ENCODE measurements at regions not wholly inside any gene's neighbourhood (a gene's known extent, or its start where the extent isn't known, plus 50 kb on each side); places are given as distances from the start of the nearest gene placed in this dataset.

GRCh38 chr13:50099473-50099872, 84.2 kb downstream of the KCNRG start:
- FAIRE-seq, result no peak
- no peak for DNase-seq (ENCODE audit: insufficient read length, low spot score)

- no peak for DNase-seq (ENCODE audit: insufficient read length, low spot score)
- FAIRE-seq, result no peak
Observed at GRCh38 chr13:50101590-50101989, 86.3 kb downstream of the KCNRG start.

- FAIRE-seq (no peak), DNase-seq (ENCODE audit: insufficient read length, low spot score) (no peak)
Observed at GRCh38 chr13:50104493-50104892, 89.2 kb downstream of the KCNRG start.

GRCh38 chr13:50106559-50106958, 91.3 kb downstream of the KCNRG start:
- FAIRE-seq (peak; percentile 94), DNase-seq (ENCODE audit: insufficient read length, low spot score) (no peak)

DNA sequence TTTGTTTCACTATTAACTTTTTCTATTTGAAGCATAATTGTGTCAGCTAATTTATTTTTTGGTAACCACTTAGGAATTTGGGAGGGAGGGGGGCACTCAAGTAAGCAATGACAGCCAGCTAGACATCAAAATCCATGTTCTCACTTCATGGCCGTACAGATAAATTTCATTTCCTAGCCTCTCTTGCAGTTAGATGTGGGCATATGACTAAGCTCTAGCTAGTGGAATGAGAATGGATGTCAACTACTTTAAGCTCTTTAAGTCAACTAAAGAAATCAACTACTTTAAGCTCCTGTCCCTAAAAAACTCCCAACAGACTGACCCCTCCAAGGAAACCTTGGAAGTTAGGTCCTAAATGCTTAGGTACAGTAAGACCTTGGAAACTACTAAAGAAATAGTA, 92.0 kb downstream of the KCNRG start:
- no peak for DNase-seq (ENCODE audit: insufficient read length, low spot score)
- no peak for FAIRE-seq

- FAIRE-seq (no peak), DNase-seq (ENCODE audit: insufficient read length, low spot score) (no peak)
Observed at GRCh38 chr13:50114961-50115360, 99.7 kb downstream of the KCNRG start.

GRCh38 chr13:50115695-50116094, 100.5 kb downstream of the KCNRG start:
- FAIRE-seq, result no peak

GRCh38 chr13:50116430-50116973, 101.3 kb downstream of the KCNRG start:
- no peak for FAIRE-seq
- no peak for DNase-seq (ENCODE audit: insufficient read length, low spot score)

More at GRCh38 chr13:50115695-50116094, 100.5 kb downstream of the KCNRG start:
- DNase-seq (ENCODE audit: insufficient read length, low spot score), result no peak

GRCh38 chr13:50119591-50119990, 104.3 kb downstream of the KCNRG start:
- no peak for DNase-seq (ENCODE audit: insufficient read length, low spot score)
- no peak for FAIRE-seq

DNA sequence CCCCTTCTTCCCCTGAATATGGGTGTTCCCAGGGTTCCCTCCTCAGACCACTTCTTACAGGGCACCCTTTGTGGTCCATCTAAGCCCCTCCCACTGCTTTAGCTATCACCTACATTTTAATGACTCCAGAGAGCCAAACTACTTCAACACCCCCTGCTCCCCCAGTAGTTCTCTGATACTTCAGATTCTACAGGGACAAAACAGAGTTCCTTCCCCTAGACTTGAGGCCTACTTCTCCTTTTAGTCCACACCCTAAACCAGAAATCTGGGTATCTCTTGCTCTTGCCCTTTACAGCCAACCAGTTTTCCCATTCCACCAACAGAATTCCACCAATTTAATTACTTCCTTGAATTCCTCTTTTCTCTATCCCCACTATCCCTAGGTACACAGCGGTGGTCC, 107.2 kb downstream of the KCNRG start:
- no peak for FAIRE-seq
- DNase-seq (ENCODE audit: insufficient read length, low spot score), result no peak

DNA sequence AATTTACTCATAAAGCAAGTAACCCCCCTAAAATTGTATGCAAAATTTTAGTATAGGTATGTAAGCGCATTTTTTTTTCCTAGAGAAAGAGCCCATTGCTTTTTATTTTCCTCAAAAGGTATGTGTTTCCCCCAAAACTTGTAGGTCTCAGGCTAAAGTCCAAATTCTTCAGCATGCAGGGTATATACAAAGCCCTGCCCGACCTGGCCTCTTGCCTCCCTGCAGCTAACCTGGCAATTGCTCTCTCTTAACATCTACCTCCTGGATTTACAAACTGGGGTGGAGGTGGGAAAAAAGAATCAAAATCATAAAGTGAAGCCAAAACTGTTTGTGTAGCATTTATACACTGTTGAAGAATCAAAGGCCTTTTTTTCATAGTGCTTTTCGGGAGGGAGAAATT, 107.8 kb downstream of the KCNRG start:
- FAIRE-seq (no peak), DNase-seq (ENCODE audit: insufficient read length, low spot score) (no peak)

DNA sequence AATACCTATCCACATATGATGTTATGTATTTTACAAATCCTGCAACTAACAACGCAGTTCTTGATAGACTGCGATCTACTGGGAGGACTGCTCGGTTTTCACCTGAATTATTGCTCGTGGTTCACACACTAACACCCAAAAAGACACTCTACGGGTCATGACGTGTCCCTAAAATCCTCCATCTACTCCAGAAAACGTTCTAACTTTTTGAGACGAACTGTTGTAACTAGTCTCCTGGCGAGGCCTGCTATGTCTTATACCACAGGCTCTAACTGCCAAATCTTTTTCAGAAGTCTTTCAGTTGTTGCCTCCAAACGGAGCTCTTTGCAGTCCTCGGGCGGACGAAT, 108.2 kb downstream of the KCNRG start:
- DNase-seq (ENCODE audit: insufficient read length, low spot score), result no peak
- FAIRE-seq, result no peak

DNA sequence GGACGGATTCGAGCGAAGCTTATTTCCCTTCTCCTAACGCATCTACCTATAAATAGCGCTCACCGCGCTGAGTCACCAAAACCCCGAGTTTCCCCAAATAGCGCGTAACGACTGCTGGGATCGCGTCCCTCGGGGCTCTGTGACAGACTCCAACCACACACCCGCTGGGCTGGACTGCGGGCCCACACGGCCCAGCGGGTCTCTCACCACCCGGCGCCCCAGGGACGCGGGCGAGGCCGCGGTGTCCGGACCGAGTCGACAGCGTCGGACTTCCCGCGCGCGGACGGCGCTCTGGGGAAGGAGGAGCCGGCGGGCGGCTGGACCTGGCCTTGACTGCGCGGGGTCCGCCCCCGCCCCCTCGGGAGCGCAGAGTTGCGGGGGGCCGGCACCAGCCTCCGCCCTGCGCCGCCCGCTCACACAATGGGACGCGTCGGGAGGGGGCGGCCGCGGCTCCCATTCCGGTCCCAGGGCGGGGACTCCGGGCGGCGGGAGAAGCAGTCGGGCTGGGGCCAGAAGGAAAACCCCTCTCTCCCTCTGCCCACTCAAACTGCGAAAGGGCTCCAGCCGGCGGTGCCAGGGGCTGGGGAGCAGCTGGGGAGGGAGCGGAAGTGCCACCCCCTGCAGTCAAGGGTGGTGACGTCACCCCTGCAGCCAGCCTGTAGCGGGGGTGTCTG, 108.8 kb downstream of the KCNRG start:
- FAIRE-seq (peak; percentile 81), DNase-seq (ENCODE audit: insufficient read length, low spot score) (peak; percentile 88)

DNA sequence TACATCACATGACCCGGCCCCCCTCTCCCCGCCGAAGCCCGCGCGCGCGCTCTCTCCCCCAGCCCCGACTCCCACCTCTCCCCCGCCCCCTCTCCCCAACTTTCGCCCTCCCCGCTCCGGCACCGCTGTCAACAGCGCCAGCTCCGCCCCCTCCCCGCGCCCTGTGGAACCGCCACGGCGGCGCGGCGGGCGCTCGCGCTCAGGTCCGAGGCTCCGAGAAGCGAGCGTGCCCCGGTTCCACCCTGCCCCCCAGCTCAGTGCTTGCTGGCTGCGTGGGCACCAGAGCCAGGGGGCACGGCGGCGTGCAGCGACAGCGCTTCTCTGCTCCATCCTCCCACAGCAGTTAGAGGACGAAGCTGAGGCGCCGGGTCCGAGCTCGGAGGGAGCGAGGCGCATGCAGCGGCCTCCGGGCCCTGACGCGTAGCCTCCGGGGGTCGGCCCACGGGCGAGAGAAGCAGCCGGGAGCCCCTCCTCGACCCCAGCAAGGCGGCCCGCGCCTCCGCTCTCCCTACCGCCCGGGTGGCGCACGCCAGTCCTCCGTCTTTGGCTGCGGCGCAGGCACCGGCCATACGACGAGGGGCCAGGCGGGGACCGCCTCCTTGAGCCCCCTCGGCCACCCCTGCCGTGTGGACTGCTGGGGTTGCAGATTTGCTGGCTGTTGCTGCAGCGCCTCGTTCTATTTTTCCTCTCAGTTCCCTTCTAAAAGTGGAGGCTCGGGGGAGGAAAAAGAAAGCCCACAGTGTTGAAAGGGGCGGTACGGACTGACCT, 109.5 kb downstream of the KCNRG start:
- DNase-seq (ENCODE audit: insufficient read length, low spot score) (no peak), FAIRE-seq (no peak)

DNA sequence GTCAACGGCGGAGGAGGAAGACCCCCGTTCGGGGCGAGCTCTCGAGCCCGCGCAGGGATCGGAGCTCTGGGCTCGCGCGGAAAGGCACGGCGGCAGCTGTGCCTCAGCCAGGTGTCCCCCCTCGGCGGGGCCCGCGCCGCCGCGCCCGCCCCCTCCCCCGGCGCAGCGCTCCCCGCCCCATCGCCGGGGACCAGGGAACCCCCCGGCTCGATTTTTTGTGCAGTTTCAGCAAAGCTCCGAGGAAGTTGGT, 110.0 kb downstream of the KCNRG start:
- DNase-seq (ENCODE audit: insufficient read length, low spot score), result no peak
- FAIRE-seq, result no peak

- FAIRE-seq, result no peak
- DNase-seq (ENCODE audit: insufficient read length, low spot score), result no peak
Observed at GRCh38 chr13:50125554-50126262, 110.5 kb downstream of the KCNRG start.

- FAIRE-seq (peak; percentile 75), DNase-seq (ENCODE audit: insufficient read length, low spot score) (no peak)
Observed at GRCh38 chr13:50126263-50126992, 111.2 kb downstream of the KCNRG start.

DNA sequence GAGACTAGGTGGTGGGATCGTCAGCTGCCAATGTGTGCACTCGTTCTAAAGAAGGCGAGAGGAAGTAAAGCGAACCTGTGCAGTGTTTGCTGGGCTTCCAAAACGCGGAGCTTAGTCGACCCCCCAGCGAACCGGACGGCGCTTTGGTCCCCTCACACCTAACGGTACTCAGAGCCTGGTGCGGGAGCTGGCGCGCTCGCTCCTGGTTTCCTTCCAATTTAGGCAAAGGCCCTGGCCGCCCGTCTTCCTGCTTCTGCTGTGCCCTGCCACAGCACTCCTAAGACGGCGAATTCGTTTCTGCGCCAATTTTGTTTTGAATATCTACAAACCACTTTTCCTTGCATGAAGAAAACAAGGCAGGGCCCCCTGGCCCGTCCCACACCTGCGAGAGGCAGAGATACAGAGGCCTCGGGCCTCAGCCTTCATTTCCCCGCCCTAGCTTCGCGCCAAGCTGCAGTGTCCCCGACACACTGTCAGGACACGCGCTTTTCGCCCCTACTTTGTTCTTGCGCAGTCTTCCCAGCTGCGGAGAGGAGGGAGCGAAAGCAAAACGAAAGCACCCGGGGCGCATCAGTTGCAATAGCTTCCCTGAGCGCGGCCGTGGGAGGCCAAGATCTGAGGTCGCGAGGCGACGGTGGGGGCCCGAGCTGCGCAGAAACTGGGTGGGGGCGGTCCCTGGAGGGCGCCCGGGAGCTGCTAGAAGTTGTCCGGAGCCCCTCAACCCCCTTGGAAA, 111.9 kb downstream of the KCNRG start:
- FAIRE-seq, result peak; percentile 28
- DNase-seq (ENCODE audit: insufficient read length, low spot score), result no peak

DNA sequence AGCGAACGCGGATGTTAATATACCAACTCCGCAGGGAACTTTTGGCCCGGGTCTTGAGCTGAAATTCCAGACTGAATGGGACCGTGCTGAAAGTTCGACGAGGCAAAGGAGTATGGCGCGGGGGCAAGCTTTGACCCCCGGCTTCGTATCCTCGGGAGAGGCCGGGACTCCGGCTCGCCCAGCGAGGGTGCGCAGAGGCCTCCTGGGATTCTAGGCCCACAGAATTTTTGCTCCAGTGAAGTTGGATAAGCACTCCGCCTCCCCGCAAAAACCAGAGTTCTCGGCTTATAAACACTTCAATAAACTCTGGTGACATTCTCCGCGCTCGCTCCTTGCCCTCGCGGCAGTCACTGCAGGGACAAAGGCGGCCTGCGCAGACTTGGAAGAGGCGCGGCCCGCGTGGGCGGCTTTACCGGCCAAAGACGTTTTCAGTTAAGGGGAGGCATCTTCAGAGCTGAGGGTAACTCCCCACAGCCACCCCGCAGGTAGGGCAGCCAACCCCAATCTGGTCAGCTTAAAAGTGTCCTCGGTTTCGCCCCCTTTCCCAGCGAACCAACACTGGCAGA, 112.6 kb downstream of the KCNRG start:
- FAIRE-seq, result no peak
- DNase-seq (ENCODE audit: insufficient read length, low spot score), result no peak

DNA sequence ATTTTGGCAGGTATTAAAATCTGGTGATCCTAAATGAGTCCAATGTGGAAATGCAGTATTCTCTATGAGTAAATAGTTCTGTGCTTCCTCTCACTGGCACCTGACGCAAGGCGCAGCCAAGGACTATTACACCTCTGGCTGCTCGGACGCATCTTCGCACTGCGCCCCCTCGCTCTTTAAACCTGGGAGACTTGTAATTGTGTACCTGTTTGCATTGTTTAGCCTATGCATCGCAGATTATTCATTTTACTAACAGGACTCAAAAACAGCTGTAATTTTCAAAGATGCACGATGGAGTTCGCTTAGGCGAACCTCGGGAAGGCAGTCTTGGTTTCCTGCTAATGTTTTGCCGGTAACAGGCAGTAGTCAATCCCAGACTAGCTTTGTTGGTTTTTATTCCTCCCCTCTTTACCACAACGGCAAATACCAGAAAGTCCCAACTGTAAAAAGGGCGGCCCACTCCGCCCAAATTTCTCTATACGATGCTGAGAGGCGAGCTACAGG, 113.2 kb downstream of the KCNRG start:
- no peak for DNase-seq (ENCODE audit: insufficient read length, low spot score)
- peak; percentile 78 for FAIRE-seq
